OCI-LY7 (cell line): ENCODE measurements at regions not wholly inside any gene's neighbourhood (a gene's known extent, or its start where the extent isn't known, plus 50 kb on each side); places are given as distances from the start of the nearest gene placed in this dataset.

ENCODE experiments used
- EZH2phosphoT487 ChIP-seq: fragments of 200-600 bp; sonication (generic); IDR thresholded peaks from 2 replicates; pipeline ENCODE4 v1.6.1; 2018; ENCODE audit warnings: low read depth, borderline replicate concordance, mild to moderate bottlenecking, mixed run types, antibody characterized with exemption, low read length, moderate library complexity, mixed read lengths
- TF ChIP-seq, protein P1 (sequence below): fragments of 200-600 bp; sonication (generic); conservative IDR thresholded peaks from 2 replicates; pipeline ENCODE4 v1.5.1; 2014; ENCODE audit warnings: mild to moderate bottlenecking, antibody characterized with exemption, low read length, moderate library complexity, mixed read lengths

DNA sequence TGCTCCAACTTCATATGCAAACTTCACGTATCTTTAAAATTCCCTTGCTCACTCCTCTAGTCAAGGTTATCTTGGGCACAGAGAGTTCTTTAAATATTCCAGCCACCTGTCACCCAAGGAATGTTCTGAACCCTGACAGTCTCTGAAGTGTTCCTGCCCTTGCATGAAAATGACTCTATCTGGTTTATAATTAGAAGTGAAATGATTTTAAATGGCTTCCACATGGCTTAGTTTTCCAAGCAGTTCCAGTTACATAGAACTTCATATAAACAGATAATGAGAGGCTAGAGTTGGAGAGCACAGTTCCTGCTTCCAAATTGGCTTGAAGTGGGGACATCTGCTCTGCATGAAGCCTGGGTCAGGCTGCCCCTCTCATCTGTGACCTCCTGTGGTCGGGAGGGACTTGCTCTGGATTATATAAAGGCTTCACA is 81.9 kb downstream of the SLC4A3 start:
- TF ChIP-seq, protein P1, sequence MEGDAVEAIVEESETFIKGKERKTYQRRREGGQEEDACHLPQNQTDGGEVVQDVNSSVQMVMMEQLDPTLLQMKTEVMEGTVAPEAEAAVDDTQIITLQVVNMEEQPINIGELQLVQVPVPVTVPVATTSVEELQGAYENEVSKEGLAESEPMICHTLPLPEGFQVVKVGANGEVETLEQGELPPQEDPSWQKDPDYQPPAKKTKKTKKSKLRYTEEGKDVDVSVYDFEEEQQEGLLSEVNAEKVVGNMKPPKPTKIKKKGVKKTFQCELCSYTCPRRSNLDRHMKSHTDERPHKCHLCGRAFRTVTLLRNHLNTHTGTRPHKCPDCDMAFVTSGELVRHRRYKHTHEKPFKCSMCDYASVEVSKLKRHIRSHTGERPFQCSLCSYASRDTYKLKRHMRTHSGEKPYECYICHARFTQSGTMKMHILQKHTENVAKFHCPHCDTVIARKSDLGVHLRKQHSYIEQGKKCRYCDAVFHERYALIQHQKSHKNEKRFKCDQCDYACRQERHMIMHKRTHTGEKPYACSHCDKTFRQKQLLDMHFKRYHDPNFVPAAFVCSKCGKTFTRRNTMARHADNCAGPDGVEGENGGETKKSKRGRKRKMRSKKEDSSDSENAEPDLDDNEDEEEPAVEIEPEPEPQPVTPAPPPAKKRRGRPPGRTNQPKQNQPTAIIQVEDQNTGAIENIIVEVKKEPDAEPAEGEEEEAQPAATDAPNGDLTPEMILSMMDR: no peak
- TF ChIP-seq EZH2phosphoT487: no peak
